SK-N-SH (cell line): ENCODE measurements at regions not wholly inside any gene's neighbourhood (a gene's known extent, or its start where the extent isn't known, plus 50 kb on each side); places are given as distances from the start of the nearest gene placed in this dataset.

Experiments
- CTCF ChIA-PET: fragments of 300-600, 350-600 bp; formaldehyde crosslinking; extraction: SDS; loops from one replicate; lab custom pipeline; 2021; lab: Yijun Ruan, JAX
- POLR2A ChIA-PET: fragments of 350-600 bp; sonication (Branson Sonifier 250); formaldehyde crosslinking; extraction: SDS; loops from one replicate; lab custom pipeline; 2020; ENCODE audit warnings: antibody characterized with exemption, inconsistent platforms; lab: Yijun Ruan, JAX
- DNase-seq: peaks from one replicate; pipeline ENCODE4 v3.0.0; 2012
- H2AFZ ChIP-seq: fragments of 200-600 bp; sonication (generic); 2 replicates; pipeline ENCODE4 v1.8.1; 2016; ENCODE audit warnings: antibody characterized with exemption, mild to moderate bottlenecking, low read depth
- H3F3A ChIP-seq: fragments of 200-600 bp; sonication (generic); replicated peaks from 2 replicates; pipeline ENCODE3; 2016; ENCODE audit warnings: antibody characterized with exemption, mild to moderate bottlenecking; ENCODE audit not compliant: insufficient read depth
- H3K27ac ChIP-seq, 2 experiments: fragments of 200-500 bp in 1 of 2; fragments of 200-600 bp in 1 of 2; sonication (Bioruptor generic) in 1 of 2; sonication (generic), shearing (Covaris generic) in 1 of 2; 2 replicates each; pipeline versions ENCODE4 v1.5.1 to v1.6.1; 2014 to 2016; ENCODE audit warnings: low read depth in 2 of 2, inconsistent platforms in 1 of 2, low read length in 1 of 2, mild to moderate bottlenecking in 1 of 2, mixed read lengths in 1 of 2
- H3K27me3 ChIP-seq: fragments of 200-600 bp; sonication (generic), shearing (Covaris generic); 2 replicates; pipeline ENCODE4 v1.6.1; 2016; ENCODE audit warnings: mixed run types; ENCODE audit not compliant: insufficient read depth
- H3K36me3 ChIP-seq, 2 experiments: fragments of 200-500 bp in 1 of 2; fragments of 200-600 bp in 1 of 2; sonication (Bioruptor generic) in 1 of 2; sonication (generic) in 1 of 2; replicated peaks in 1 of 2; 2 replicates each; pipeline versions ENCODE3 to v1.5.1; 2014 to 2016; ENCODE audit warnings: low read length in 1 of 2, mild to moderate bottlenecking in 1 of 2; ENCODE audit not compliant: insufficient read depth in 2 of 2, control insufficient read depth in 1 of 2
- H3K4me1 ChIP-seq, 2 experiments: fragments of 200-500 bp in 1 of 2; fragments of 200-600 bp in 1 of 2; sonication (Bioruptor generic) in 1 of 2; sonication (generic), shearing (Covaris generic) in 1 of 2; 2 replicates each; pipeline versions ENCODE4 v1.5.1 to v1.6.1; 2014 to 2016; ENCODE audit warnings: low read depth in 1 of 2, low read length in 1 of 2, mixed run types in 1 of 2; ENCODE audit not compliant: insufficient read depth in 2 of 2, control insufficient read depth in 1 of 2
- H3K4me2 ChIP-seq: fragments of 200-600 bp; sonication (generic), shearing (Covaris generic); 2 replicates; pipeline ENCODE4 v1.6.1; 2017; ENCODE audit warnings: mixed run types
- H3K4me3 ChIP-seq, 2 experiments: fragments of 200-500 bp in 1 of 2; fragments of 200-600 bp in 1 of 2; sonication (Bioruptor generic) in 1 of 2; sonication (generic), shearing (Covaris generic) in 1 of 2; 2 replicates each; pipeline versions ENCODE4 v1.5.1 to v1.8.1; 2014 to 2016; ENCODE audit warnings: low read depth in 2 of 2, inconsistent platforms in 1 of 2, low read length in 1 of 2, mild to moderate bottlenecking in 1 of 2, mixed read lengths in 1 of 2, moderate library complexity in 1 of 2
- H3K79me2 ChIP-seq: fragments of 200-600 bp; sonication (generic); 2 replicates; pipeline ENCODE4 v1.8.1; 2017; ENCODE audit warnings: mild to moderate bottlenecking; ENCODE audit not compliant: insufficient read depth
- H3K9ac ChIP-seq: fragments of 200-600 bp; sonication (generic); 2 replicates; pipeline ENCODE4 v1.6.1; 2017; ENCODE audit warnings: mixed run types
- H3K9me2 ChIP-seq: fragments of 200-600 bp; sonication (generic); 2 replicates; pipeline ENCODE4 v1.6.1; 2017; ENCODE audit warnings: mixed run types
- H3K9me3 ChIP-seq: fragments of 200-600 bp; sonication (generic); 2 replicates; pipeline ENCODE4 v1.6.1; 2017; ENCODE audit warnings: mixed run types, mild to moderate bottlenecking, moderate library complexity
- H4K20me1 ChIP-seq: fragments of 200-600 bp; sonication (generic); 2 replicates; pipeline ENCODE4 v1.6.1; 2017; ENCODE audit warnings: mild to moderate bottlenecking, mixed run types; ENCODE audit not compliant: insufficient read depth
- CHD2 ChIP-seq: fragments of 150-350 bp; IDR thresholded peaks from 2 replicates; pipeline ENCODE4 v1.6.1; 2018; ENCODE audit warnings: low read length; ENCODE audit not compliant: partially characterized antibody
- ELF1 ChIP-seq: IDR thresholded peaks from 2 replicates; pipeline ENCODE4 v1.4.0; 2012
- GABPA ChIP-seq: IDR thresholded peaks from 2 replicates; pipeline ENCODE4 v1.4.0; 2012; ENCODE audit warnings: low read depth, mild to moderate bottlenecking
- NFIC ChIP-seq: IDR thresholded peaks from 2 replicates; pipeline ENCODE4 v1.4.0; 2012; ENCODE audit warnings: borderline replicate concordance
- PBX3 ChIP-seq: IDR thresholded peaks from 2 replicates; pipeline ENCODE4; 2012
- RCOR1 ChIP-seq: fragments of 150-350 bp; IDR thresholded peaks from 2 replicates; pipeline ENCODE4 v1.6.1; 2017; ENCODE audit warnings: antibody characterized with exemption, low read length
- TAF1 ChIP-seq: IDR thresholded peaks from 2 replicates; pipeline ENCODE4 v1.6.1; 2012; ENCODE audit warnings: low read depth, mild to moderate bottlenecking, low read length, moderate library complexity, borderline replicate concordance
- USF2 ChIP-seq: fragments of 150-350 bp; IDR thresholded peaks from 2 replicates; pipeline ENCODE4 v1.6.1; 2017; ENCODE audit warnings: antibody characterized with exemption, low read length, low read depth, borderline replicate concordance
- WGBS: methylation state at CpG from one replicate; pipeline ENCODE4 v1.1.6; 2017; ENCODE audit warnings: low lambda C conversion rate; 5-methylcytosine and 5-hydroxymethylcytosine counted together
- TF ChIP-seq, protein P1 (sequence below): IDR thresholded peaks from 2 replicates; pipeline ENCODE4 v1.4.0; 2012; ENCODE audit warnings: low read depth, borderline replicate concordance

DNA sequence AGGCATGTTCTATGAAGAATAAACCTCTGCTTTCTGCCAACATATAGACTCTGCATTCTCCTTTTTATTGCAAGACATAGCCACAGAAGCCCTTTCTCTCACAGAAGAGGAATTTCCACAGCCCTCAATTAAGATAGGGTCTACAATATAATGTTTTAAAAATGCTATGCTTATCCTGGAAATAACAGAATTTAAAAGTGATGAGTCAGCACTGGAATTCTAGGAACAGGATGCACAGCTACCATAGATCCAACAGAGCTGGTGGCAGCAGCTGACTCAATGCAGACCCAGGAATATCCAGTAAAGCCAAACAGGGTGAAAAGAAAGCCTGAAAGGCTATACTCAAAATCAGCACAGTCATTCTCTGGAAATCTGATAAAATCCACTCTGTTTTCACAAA, 866.9 kb downstream of the TRIB2 start:
- ChIA-PET CTCF (no interaction called here), POLR2A (interaction anchor here (0.6 kb wide), 1 partner anchor 1412 kb away, joined by 3 read pairs; no protein-coding TSS in a partner anchor)
- Histone ChIP-seq H3K9me3 (no peaks in the 10 kb centered on the region), H2AFZ (no peak overlapping the region), H3K9me2 (0 out of 2 replicates have a peak, but pooled peaks cover 4% of the 10 kb centered on the region), H3K4me1 (no peaks in the 10 kb centered on the region), H3K36me3 (no peaks in the 10 kb centered on the region), H4K20me1 (no peaks in the 10 kb centered on the region), H3K79me2 (no peaks in the 10 kb centered on the region), H3F3A (no peaks in the 10 kb centered on the region), H3K27me3 (no peaks in the 10 kb centered on the region), H3K9ac (no peak overlapping the region), H3K27ac (no peak overlapping the region), H3K4me3 (no peak overlapping the region), H3K4me2 (no peak overlapping the region)
- no peak for TF ChIP-seq TAF1
- no peak for TF ChIP-seq CHD2
- TF ChIP-seq GABPA = no peak
- TF ChIP-seq ELF1 = no peak
- no peak for TF ChIP-seq PBX3
- TF ChIP-seq, protein P1, sequence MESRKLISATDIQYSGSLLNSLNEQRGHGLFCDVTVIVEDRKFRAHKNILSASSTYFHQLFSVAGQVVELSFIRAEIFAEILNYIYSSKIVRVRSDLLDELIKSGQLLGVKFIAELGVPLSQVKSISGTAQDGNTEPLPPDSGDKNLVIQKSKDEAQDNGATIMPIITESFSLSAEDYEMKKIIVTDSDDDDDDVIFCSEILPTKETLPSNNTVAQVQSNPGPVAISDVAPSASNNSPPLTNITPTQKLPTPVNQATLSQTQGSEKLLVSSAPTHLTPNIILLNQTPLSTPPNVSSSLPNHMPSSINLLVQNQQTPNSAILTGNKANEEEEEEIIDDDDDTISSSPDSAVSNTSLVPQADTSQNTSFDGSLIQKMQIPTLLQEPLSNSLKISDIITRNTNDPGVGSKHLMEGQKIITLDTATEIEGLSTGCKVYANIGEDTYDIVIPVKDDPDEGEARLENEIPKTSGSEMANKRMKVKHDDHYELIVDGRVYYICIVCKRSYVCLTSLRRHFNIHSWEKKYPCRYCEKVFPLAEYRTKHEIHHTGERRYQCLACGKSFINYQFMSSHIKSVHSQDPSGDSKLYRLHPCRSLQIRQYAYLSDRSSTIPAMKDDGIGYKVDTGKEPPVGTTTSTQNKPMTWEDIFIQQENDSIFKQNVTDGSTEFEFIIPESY = no peak
- TF ChIP-seq USF2 = no peak
- no peak for DNase-seq

GRCh38 chr2:13584020-13584419, 867.3 kb downstream of the TRIB2 start:
- Histone ChIP-seq H3K36me3 (no peaks in the 10 kb centered on the region), H3K4me3 (no peak overlapping the region), H3K27ac (no peak overlapping the region), H3K4me2 (no peak overlapping the region), H3K9me2 (0 out of 2 replicates have a peak, but pooled peaks cover 4% of the 10 kb centered on the region), H3F3A (no peaks in the 10 kb centered on the region), H3K9me3 (no peaks in the 10 kb centered on the region), H3K27me3 (no peaks in the 10 kb centered on the region), H3K4me1 (no peaks in the 10 kb centered on the region), H3K9ac (no peak overlapping the region), H4K20me1 (no peaks in the 10 kb centered on the region), H3K79me2 (no peaks in the 10 kb centered on the region), H2AFZ (no peak overlapping the region)
- DNase-seq = no peak
- WGBS = 45% methylated on average over 2 of the region's 2 CpGs
- POLR2A ChIA-PET = interaction anchor here (0.6 kb wide), 1 partner anchor 1412 kb away, joined by 3 read pairs; no protein-coding TSS in a partner anchor
- TF ChIP-seq, protein P1 = no peak
- no peak for TF ChIP-seq NFIC
- TF ChIP-seq RCOR1 = no peak
- CTCF ChIA-PET = no interaction called here
